CD4-positive, alpha-beta memory T cell (primary cell): ENCODE measurements at regions not wholly inside any gene's neighbourhood (a gene's known extent, or its start where the extent isn't known, plus 50 kb on each side); places are given as distances from the start of the nearest gene placed in this dataset.
"Not testable (repeated sequence)": the region's sequence is repeated elsewhere in the genome, so short reads cannot be mapped to it uniquely, and the experiment has no call there.

Experiments
- CTCF ChIA-PET: fragments of 350-600 bp; sonication (Branson Sonifier 250); formaldehyde crosslinking; loops from one replicate; lab custom pipeline; 2021; ENCODE audit warnings: inconsistent platforms; ENCODE audit not compliant: partially characterized antibody; lab: Charles Lee
- POLR2A ChIA-PET: fragments of 350-600 bp; sonication (Branson Sonifier 250); formaldehyde crosslinking; loops from one replicate; lab custom pipeline; 2021; ENCODE audit not compliant: partially characterized antibody; lab: Charles Lee
- DNase-seq, 5 donors: peaks; one replicate each; pipeline versions ENCODE4 v3.0.0 to v3.0.0-alpha.2; 2020 to 2022; ENCODE audit warnings: mixed read lengths in 1 of 5
- H3K27ac ChIP-seq: one replicate; pipeline ENCODE4 v1.7.0; 2013; ENCODE audit warnings: low read depth, low read length
- H3K27me3 ChIP-seq: 2 replicates; pipeline ENCODE4 v1.7.0; 2013; ENCODE audit warnings: mild to moderate bottlenecking, low read length, moderate library complexity; ENCODE audit not compliant: insufficient read depth
- H3K36me3 ChIP-seq: 2 replicates; pipeline ENCODE4 v1.7.0; 2013; ENCODE audit warnings: mild to moderate bottlenecking, low read length, moderate library complexity; ENCODE audit not compliant: insufficient read depth
- H3K4me1 ChIP-seq: 2 replicates; pipeline ENCODE4 v1.7.0; 2013; ENCODE audit warnings: mild to moderate bottlenecking, low read length, moderate library complexity; ENCODE audit not compliant: insufficient read depth
- H3K4me3 ChIP-seq, 2 donors: one replicate each; pipeline ENCODE4 v1.7.0; 2013; ENCODE audit warnings: low read length in 2 of 2, mild to moderate bottlenecking in 1 of 2
- H3K9me3 ChIP-seq, 2 donors: one replicate each; pipeline ENCODE4 v1.7.0; 2013; ENCODE audit warnings: low read length in 2 of 2, control low read depth in 1 of 2; ENCODE audit not compliant: control insufficient read depth in 1 of 2
- H3K27ac Mint-ChIP-seq, 7 donors: one replicate each; pipeline ENCODE4 v1.8.0; 2020 to 2021; ENCODE audit warnings: mixed read lengths in 7 of 7, mild to moderate bottlenecking in 6 of 7, inconsistent platforms in 3 of 7, moderate library complexity in 3 of 7
- H3K27me3 Mint-ChIP-seq, 2 donors: one replicate each; pipeline ENCODE4 v1.8.0; 2020 to 2021; ENCODE audit warnings: mixed read lengths in 2 of 2
- H3K36me3 Mint-ChIP-seq, 2 donors: one replicate each; pipeline ENCODE4 v1.8.0; 2020 to 2021; ENCODE audit warnings: mixed read lengths in 2 of 2, inconsistent platforms in 1 of 2, mild to moderate bottlenecking in 1 of 2
- H3K4me1 Mint-ChIP-seq, 4 donors: one replicate each; pipeline ENCODE4 v1.8.0; 2020 to 2021; ENCODE audit warnings: mixed read lengths in 4 of 4, mild to moderate bottlenecking in 1 of 4
- H3K4me3 Mint-ChIP-seq, 8 donors: one replicate each; pipeline ENCODE4 v1.8.0; 2020 to 2021; ENCODE audit warnings: mixed read lengths in 8 of 8, mild to moderate bottlenecking in 7 of 8, moderate library complexity in 6 of 8, inconsistent platforms in 3 of 8
- H3K9me3 Mint-ChIP-seq, 8 donors: one replicate each; pipeline ENCODE4 v1.8.0; 2020 to 2021; ENCODE audit warnings: mixed read lengths in 8 of 8, mild to moderate bottlenecking in 5 of 8, inconsistent platforms in 3 of 8, moderate library complexity in 1 of 8
- intact Hi-C: fragments of 100-400 bp; cut with micrococcal nuclease; formaldehyde crosslinking; loops from one replicate; pipeline ENCODE4 v1.15.1; 2023

DNA sequence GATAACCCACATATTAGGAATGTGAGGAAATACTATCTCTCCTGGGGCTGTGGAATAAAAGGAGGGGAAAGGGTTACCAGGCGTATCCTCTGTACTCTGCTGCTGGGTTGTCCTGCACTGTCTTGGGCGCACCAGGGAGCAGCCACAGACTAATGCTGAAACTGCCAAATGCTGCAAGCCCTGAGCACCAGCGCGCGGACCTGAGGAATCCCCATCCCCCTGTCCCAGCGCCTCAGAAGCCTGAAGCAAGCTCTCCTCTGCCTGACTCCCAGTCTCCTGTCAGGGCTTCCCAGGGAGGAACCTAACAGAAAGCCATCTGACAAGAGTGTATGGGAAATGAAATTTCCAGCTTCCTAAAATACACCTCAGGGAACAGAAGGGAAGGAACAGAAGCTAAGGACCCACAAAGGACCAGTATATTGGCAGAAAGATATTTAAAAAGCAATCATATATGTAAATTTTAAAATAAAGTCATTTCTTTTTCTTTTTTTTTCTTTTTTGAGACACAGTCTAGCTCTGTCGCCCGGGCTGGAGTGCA is 158.3 kb upstream of the C2CD4B start:
- H3K27me3 Mint-ChIP-seq = peaks cover 3 to 13% of the 10 kb centered on the region in 2 donors
- DNase-seq = no peak
- intact Hi-C loops = no loop called here
- Histone ChIP-seq H3K9me3 (no peaks in the 10 kb centered on the region), H3K4me1 (no peaks in the 10 kb centered on the region), H3K4me3 (no peak overlapping the region), H3K27me3 (no peaks in the 10 kb centered on the region), H3K36me3 (no peaks in the 10 kb centered on the region), H3K27ac (no peak overlapping the region)
- H3K36me3 Mint-ChIP-seq = no peaks in the 10 kb centered on the region
- no peaks in the 10 kb centered on the region for H3K4me1 Mint-ChIP-seq
- no peaks in the 10 kb centered on the region for H3K9me3 Mint-ChIP-seq
- no peak overlapping the region for H3K4me3 Mint-ChIP-seq
- CTCF ChIA-PET = no interaction called here
- POLR2A ChIA-PET = no interaction called here
- no peak overlapping the region for H3K27ac Mint-ChIP-seq

DNA sequence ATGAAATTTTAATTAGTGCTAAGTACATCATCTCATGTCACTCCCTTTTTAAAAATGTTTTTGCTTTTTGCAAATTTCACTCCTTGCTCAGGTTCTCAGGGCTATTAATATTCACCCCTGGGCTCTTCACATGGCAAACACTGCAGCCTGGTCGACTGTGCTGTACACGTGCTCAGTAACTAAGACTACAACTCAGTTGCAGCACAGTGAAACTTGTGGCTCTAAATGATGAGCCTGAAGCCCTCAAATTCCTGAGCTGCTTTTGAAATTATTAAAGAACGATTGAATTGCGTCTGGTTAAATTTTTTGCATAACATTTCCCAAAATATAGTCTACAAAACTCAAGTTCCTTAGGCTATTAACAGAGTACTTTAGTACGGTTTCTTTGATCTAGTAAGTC is 159.3 kb upstream of the C2CD4B start:
- Mint-ChIP-seq H3K27ac (no peak overlapping the region), H3K27me3 (peaks cover 3 to 10% of the 10 kb centered on the region in 2 donors), H3K4me3 (no peak overlapping the region), H3K4me1 (no peaks in the 10 kb centered on the region), H3K9me3 (no peaks in the 10 kb centered on the region), H3K36me3 (no peaks in the 10 kb centered on the region)
- H3K4me1 ChIP-seq = no peaks in the 10 kb centered on the region
- H3K9me3 ChIP-seq = no peaks in the 10 kb centered on the region
- no peak overlapping the region for H3K4me3 ChIP-seq
- H3K27ac ChIP-seq = no peak overlapping the region
- CTCF ChIA-PET = no interaction called here
- H3K27me3 ChIP-seq = no peaks in the 10 kb centered on the region
- POLR2A ChIA-PET = no interaction called here
- DNase-seq = no peak
- H3K36me3 ChIP-seq = no peaks in the 10 kb centered on the region
- intact Hi-C loops = no loop called here

DNA sequence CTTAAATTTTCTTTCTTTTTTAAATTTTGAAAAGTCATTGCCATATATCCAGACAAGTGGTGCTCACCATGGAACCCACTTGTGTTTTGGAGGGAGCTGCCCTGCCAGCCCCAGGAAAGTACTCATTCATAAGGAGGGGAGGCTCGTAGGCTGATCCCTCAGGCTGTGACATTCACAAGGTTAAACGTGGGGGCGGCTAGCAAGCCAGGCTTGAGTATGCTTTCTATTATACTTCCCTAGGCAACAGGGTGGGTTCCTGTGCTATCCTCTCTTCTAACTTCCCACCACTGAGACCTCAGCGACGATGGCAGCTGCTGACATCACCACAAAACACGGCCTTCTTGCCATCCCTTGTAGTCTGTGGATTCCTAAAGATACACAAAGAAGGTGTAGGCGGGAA is 160.5 kb upstream of the C2CD4B start:
- H3K27ac Mint-ChIP-seq = no peak overlapping the region
- peaks cover 2 to 3% of the 10 kb centered on the region in 2 donors for H3K27me3 Mint-ChIP-seq
- no peaks in the 10 kb centered on the region for H3K9me3 ChIP-seq
- no peak overlapping the region for H3K27ac ChIP-seq
- no peaks in the 10 kb centered on the region for H3K4me1 ChIP-seq
- no peaks in the 10 kb centered on the region for H3K27me3 ChIP-seq
- H3K36me3 Mint-ChIP-seq = no peaks in the 10 kb centered on the region
- CTCF ChIA-PET = no interaction called here
- H3K9me3 Mint-ChIP-seq = no peaks in the 10 kb centered on the region
- intact Hi-C loops = no loop called here
- no peaks in the 10 kb centered on the region for H3K4me1 Mint-ChIP-seq
- no peak overlapping the region for H3K4me3 ChIP-seq
- no peaks in the 10 kb centered on the region for H3K36me3 ChIP-seq
- DNase-seq = no peak
- POLR2A ChIA-PET = no interaction called here
- H3K4me3 Mint-ChIP-seq = no peak overlapping the region

DNA sequence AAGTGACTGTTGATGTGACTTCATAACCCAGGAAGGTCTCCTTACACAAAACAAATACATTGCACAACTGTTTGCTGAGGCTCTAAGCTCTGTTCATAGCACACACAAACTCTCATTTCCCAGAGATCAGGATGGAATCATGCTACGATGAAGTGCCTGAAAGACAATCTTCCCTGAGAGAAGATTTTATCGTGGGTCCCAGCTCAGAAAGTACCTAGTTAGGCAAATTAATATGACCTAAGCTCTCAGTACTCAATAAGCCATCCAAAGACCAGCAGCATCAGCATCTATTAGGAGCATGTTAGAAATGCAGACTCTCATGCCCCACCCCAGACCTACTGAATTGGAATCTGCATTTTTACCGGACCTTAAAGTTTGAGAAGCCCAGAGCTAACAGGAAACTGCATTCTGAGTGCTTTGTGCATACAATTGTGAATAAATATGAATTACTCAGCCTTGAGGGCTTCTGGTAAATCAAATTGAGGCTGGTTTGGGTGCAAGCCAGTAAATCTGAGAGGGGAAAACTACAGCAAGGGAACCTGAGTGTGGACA is 161.5 kb upstream of the C2CD4B start:
- H3K4me3 Mint-ChIP-seq = no peak overlapping the region

DNA sequence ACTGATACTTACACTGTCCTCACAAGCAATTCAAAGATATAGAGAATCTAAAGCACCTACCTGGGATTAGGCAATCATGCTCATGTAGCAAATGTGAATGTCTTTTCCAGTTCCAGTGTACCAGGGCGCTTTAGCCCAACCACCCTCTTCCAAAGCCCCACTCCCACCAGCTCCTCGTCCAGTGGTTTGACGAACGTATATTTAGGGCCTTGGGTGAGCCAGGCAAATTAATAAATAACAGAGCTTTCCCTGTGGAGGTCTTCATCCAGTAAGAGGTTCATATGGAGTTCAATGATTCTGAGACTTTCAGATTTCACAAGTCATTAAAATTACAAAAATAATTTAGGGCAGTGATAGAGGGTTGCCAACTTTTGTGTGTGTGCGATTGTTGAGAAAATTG is 162.3 kb upstream of the C2CD4B start:
- Histone ChIP-seq H3K4me3 (no peak overlapping the region), H3K27ac (no peak overlapping the region), H3K4me1 (no peaks in the 10 kb centered on the region), H3K27me3 (no peaks in the 10 kb centered on the region), H3K36me3 (no peaks in the 10 kb centered on the region), H3K9me3 (no peaks in the 10 kb centered on the region)
- CTCF ChIA-PET = no interaction called here
- intact Hi-C loops = no loop called here
- POLR2A ChIA-PET = no interaction called here
- no peak for DNase-seq
- Mint-ChIP-seq H3K9me3 (no peaks in the 10 kb centered on the region), H3K27ac (no peak overlapping the region), H3K27me3 (peaks cover 0 to 3% of the 10 kb centered on the region in 2 donors), H3K4me3 (no peak overlapping the region), H3K4me1 (no peaks in the 10 kb centered on the region), H3K36me3 (no peaks in the 10 kb centered on the region)

More for the DNA sequence above, 161.5 kb upstream of the C2CD4B start:
- H3K27me3 ChIP-seq = no peaks in the 10 kb centered on the region
- H3K4me1 Mint-ChIP-seq = no peaks in the 10 kb centered on the region
- DNase-seq = no peak
- CTCF ChIA-PET = no interaction called here
- intact Hi-C loops = no loop called here
- H3K9me3 ChIP-seq = no peaks in the 10 kb centered on the region
- no peaks in the 10 kb centered on the region for H3K36me3 Mint-ChIP-seq
- no peak overlapping the region for H3K4me3 ChIP-seq
- no peaks in the 10 kb centered on the region for H3K36me3 ChIP-seq
- H3K27ac ChIP-seq = no peak overlapping the region
- H3K27me3 Mint-ChIP-seq = peaks cover 2 to 3% of the 10 kb centered on the region in 2 donors
- H3K4me1 ChIP-seq = no peaks in the 10 kb centered on the region
- POLR2A ChIA-PET = no interaction called here
- no peak overlapping the region for H3K27ac Mint-ChIP-seq
- no peaks in the 10 kb centered on the region for H3K9me3 Mint-ChIP-seq

DNA sequence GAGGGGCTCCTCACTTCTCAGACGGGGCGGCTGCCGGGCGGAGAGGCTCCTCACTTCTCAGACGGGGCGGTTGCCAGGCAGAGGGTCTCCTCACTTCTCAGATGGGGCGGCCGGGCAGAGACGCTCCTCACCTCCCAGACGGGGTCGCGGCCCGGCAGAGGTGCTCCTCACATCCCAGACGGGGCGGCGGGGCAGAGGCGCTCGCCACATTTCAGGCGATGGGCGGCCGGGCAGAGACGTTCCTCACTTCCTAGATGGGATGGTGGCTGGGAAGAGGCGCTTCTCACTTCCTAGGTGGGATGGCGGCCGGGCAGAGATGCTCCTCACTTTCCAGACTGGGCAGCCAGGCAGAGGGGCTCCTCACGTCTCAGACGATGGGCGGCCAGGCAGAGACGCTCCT is 167.4 kb upstream of the C2CD4B start:
- H3K4me1 ChIP-seq, H3K4me3 Mint-ChIP-seq, intact Hi-C loops, H3K27me3 ChIP-seq, H3K36me3 ChIP-seq, POLR2A ChIA-PET, H3K4me1 Mint-ChIP-seq, CTCF ChIA-PET, H3K27ac Mint-ChIP-seq, H3K27ac ChIP-seq, H3K9me3 ChIP-seq, H3K36me3 Mint-ChIP-seq, H3K27me3 Mint-ChIP-seq, DNase-seq, H3K4me3 ChIP-seq, H3K9me3 Mint-ChIP-seq: not testable (repeated sequence)

DNA sequence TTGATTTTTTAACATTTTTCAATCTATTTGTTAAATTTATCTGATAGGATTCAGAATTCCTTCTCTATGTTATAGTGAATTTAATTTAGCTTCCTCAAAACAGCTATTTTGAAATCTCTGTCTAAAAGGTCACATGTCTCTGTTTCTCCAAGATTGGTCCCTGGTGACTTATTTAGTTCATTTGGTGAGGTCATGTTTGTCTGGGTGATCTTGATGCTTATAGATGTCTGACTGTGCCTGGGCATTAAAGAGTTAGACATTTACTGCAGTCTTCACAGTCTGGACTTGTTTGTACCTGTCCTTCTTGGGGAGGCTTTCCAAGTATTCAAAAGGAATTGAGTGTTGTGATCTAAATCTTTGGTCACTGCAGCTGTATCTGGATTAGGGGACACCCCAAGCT is 169.5 kb upstream of the C2CD4B start:
- no peaks in the 10 kb centered on the region for H3K9me3 ChIP-seq
- DNase-seq = no peak
- H3K4me3 Mint-ChIP-seq = no peak overlapping the region
- peaks cover 0 to 2% (median 0%) of the 10 kb centered on the region in 8 donors for H3K9me3 Mint-ChIP-seq
- ChIA-PET POLR2A (no interaction called here), CTCF (interaction anchor here (1.0 to 3.2 kb wide), 2 partner anchors 10 to 27 kb away, joined by 3 to 13 read pairs; no protein-coding TSS in a partner anchor)
- H3K36me3 Mint-ChIP-seq = no peaks in the 10 kb centered on the region
- H3K4me1 Mint-ChIP-seq = no peaks in the 10 kb centered on the region
- intact Hi-C loops = no loop called here
- H3K27me3 Mint-ChIP-seq = no peaks in the 10 kb centered on the region
- H3K27ac Mint-ChIP-seq = no peak overlapping the region
- no peaks in the 10 kb centered on the region for H3K27me3 ChIP-seq
- H3K4me3 ChIP-seq = no peak overlapping the region
- no peaks in the 10 kb centered on the region for H3K4me1 ChIP-seq
- H3K36me3 ChIP-seq = no peaks in the 10 kb centered on the region
- no peak overlapping the region for H3K27ac ChIP-seq
